ENCODE measurements at regions not wholly inside any gene's neighbourhood (a gene's known extent, or its start where the extent isn't known, plus 50 kb on each side); places are given as distances from the start of the nearest gene placed in this dataset.
"Not testable (repeated sequence)": the region's sequence is repeated elsewhere in the genome, so short reads cannot be mapped to it uniquely, and the experiment has no call there.

GRCh38 chr3:135558150-135558783 is 407.3 kb upstream of the PPP2R3A start:
- DNase-seq (ENCODE audit: low read depth in 2 of 2): no peak

- no peak for DNase-seq (ENCODE audit: low read depth in 2 of 2)
These were observed 406.6 kb upstream of the PPP2R3A start for GRCh38 chr3:135558906-135559305.

- DNase-seq (ENCODE audit: low read depth in 2 of 2): no peak
These were observed 405.7 kb upstream of the PPP2R3A start for GRCh38 chr3:135559802-135560201.

GRCh38 chr3:135560847-135561246 is 404.7 kb upstream of the PPP2R3A start:
- no peak for DNase-seq (ENCODE audit: low read depth in 2 of 2)

GRCh38 chr3:135564696-135565095 is 400.8 kb upstream of the PPP2R3A start:
- no peak for DNase-seq (ENCODE audit: low read depth in 2 of 2)

- no peak for DNase-seq (ENCODE audit: low read depth in 2 of 2)
These were observed 400.0 kb upstream of the PPP2R3A start for GRCh38 chr3:135565546-135565945.

- no peak for DNase-seq (ENCODE audit: low read depth in 2 of 2)
These were observed 398.3 kb upstream of the PPP2R3A start for GRCh38 chr3:135567223-135567622.

- no peak for DNase-seq (ENCODE audit: low read depth in 2 of 2)
These were observed 388.8 kb upstream of the PPP2R3A start for GRCh38 chr3:135576751-135577150.

GRCh38 chr3:135581806-135582205 is 383.7 kb upstream of the PPP2R3A start:
- DNase-seq (ENCODE audit: low read depth in 2 of 2): no peak

GRCh38 chr3:135582800-135583199 is 382.7 kb upstream of the PPP2R3A start:
- no peak for DNase-seq (ENCODE audit: low read depth in 2 of 2)

GRCh38 chr3:135596563-135596962 is 369.0 kb upstream of the PPP2R3A start:
- no peak for DNase-seq (ENCODE audit: low read depth in 2 of 2)

GRCh38 chr3:135597855-135598254 is 367.7 kb upstream of the PPP2R3A start:
- DNase-seq (ENCODE audit: low read depth in 2 of 2): no peak

- no peak for DNase-seq (ENCODE audit: low read depth in 2 of 2)
These were observed 366.9 kb upstream of the PPP2R3A start for GRCh38 chr3:135598597-135598996.

GRCh38 chr3:135604512-135604911 is 361.0 kb upstream of the PPP2R3A start:
- not testable (repeated sequence) for DNase-seq (ENCODE audit: low read depth in 2 of 2)

GRCh38 chr3:135618123-135618522 is 347.4 kb upstream of the PPP2R3A start:
- no peak for DNase-seq (ENCODE audit: low read depth in 2 of 2)

- DNase-seq (ENCODE audit: low read depth in 2 of 2): no peak
These were observed 344.2 kb upstream of the PPP2R3A start for GRCh38 chr3:135621184-135621920.

- no peak for DNase-seq (ENCODE audit: low read depth in 2 of 2)
These were observed 343.3 kb upstream of the PPP2R3A start for GRCh38 chr3:135622215-135622614.

GRCh38 chr3:135622656-135623055 is 342.9 kb upstream of the PPP2R3A start:
- no peak for DNase-seq (ENCODE audit: low read depth in 2 of 2)

GRCh38 chr3:135623558-135623957 is 342.0 kb upstream of the PPP2R3A start:
- no peak for DNase-seq (ENCODE audit: low read depth in 2 of 2)

GRCh38 chr3:135627057-135627456 is 338.5 kb upstream of the PPP2R3A start:
- DNase-seq (ENCODE audit: low read depth in 2 of 2): no peak

GRCh38 chr3:135629701-135630408 is 335.7 kb upstream of the PPP2R3A start:
- DNase-seq (ENCODE audit: low read depth in 2 of 2): no peak

GRCh38 chr3:135632556-135633065 is 332.9 kb upstream of the PPP2R3A start:
- no peak for DNase-seq (ENCODE audit: low read depth in 2 of 2)

GRCh38 chr3:135633078-135633477 is 332.4 kb upstream of the PPP2R3A start:
- no peak for DNase-seq (ENCODE audit: low read depth in 2 of 2)

All from stimulated activated CD8-positive, alpha-beta memory T cell treated with anti-CD3 and anti-CD28 coated beads, Interleukin-2, amount 100 ng/mL, for 1 hour (primary cell).